ENCODE measurements at regions not wholly inside any gene's neighbourhood (a gene's known extent, or its start where the extent isn't known, plus 50 kb on each side); places are given as distances from the start of the nearest gene placed in this dataset.

- no peak for DNase-seq (ENCODE audit: low read depth, low spot score)
Measured at GRCh38 chr12:67909091-67909531, 80.1 kb upstream of the IFNG-AS1 start.

- no peak for DNase-seq (ENCODE audit: low read depth, low spot score)
Measured at GRCh38 chr12:67909681-67910080, 79.6 kb upstream of the IFNG-AS1 start.

GRCh38 chr12:67910360-67911274, 78.6 kb upstream of the IFNG-AS1 start:
- DNase-seq (ENCODE audit: low read depth, low spot score), result no peak

GRCh38 chr12:67911275-67911600, 78.0 kb upstream of the IFNG-AS1 start:
- DNase-seq (ENCODE audit: low read depth, low spot score), result no peak

GRCh38 chr12:67911789-67912188, 77.5 kb upstream of the IFNG-AS1 start:
- DNase-seq (ENCODE audit: low read depth, low spot score), result no peak

- DNase-seq (ENCODE audit: low read depth, low spot score), result no peak
Measured at GRCh38 chr12:67915335-67915851, 73.9 kb upstream of the IFNG-AS1 start.

- DNase-seq (ENCODE audit: low read depth, low spot score), result no peak
Measured at GRCh38 chr12:67916266-67916970, 72.8 kb upstream of the IFNG-AS1 start.

GRCh38 chr12:67917811-67918210, 71.4 kb upstream of the IFNG-AS1 start:
- DNase-seq (ENCODE audit: low read depth, low spot score), result no peak

GRCh38 chr12:67918441-67918840, 70.8 kb upstream of the IFNG-AS1 start:
- no peak for DNase-seq (ENCODE audit: low read depth, low spot score)

- DNase-seq (ENCODE audit: low read depth, low spot score), result no peak
Measured at GRCh38 chr12:67919406-67919805, 69.8 kb upstream of the IFNG-AS1 start.

GRCh38 chr12:67920413-67920812, 68.8 kb upstream of the IFNG-AS1 start:
- no peak for DNase-seq (ENCODE audit: low read depth, low spot score)

GRCh38 chr12:67921286-67921685, 68.0 kb upstream of the IFNG-AS1 start:
- no peak for DNase-seq (ENCODE audit: low read depth, low spot score)

- DNase-seq (ENCODE audit: low read depth, low spot score), result no peak
Measured at GRCh38 chr12:67922245-67922644, 67.0 kb upstream of the IFNG-AS1 start.

GRCh38 chr12:67925077-67925476, 64.2 kb upstream of the IFNG-AS1 start:
- DNase-seq (ENCODE audit: low read depth, low spot score), result no peak

- DNase-seq (ENCODE audit: low read depth, low spot score), result no peak
Measured at GRCh38 chr12:67925552-67925951, 63.7 kb upstream of the IFNG-AS1 start.

GRCh38 chr12:67926063-67926462, 63.2 kb upstream of the IFNG-AS1 start:
- DNase-seq (ENCODE audit: low read depth, low spot score), result no peak

GRCh38 chr12:67927324-67927723, 61.9 kb upstream of the IFNG-AS1 start:
- no peak for DNase-seq (ENCODE audit: low read depth, low spot score)

GRCh38 chr12:67927815-67928214, 61.4 kb upstream of the IFNG-AS1 start:
- no peak for DNase-seq (ENCODE audit: low read depth, low spot score)

GRCh38 chr12:67928621-67929383, 60.4 kb upstream of the IFNG-AS1 start:
- DNase-seq (ENCODE audit: low read depth, low spot score), result no peak

- DNase-seq (ENCODE audit: low read depth, low spot score), result no peak
Measured at GRCh38 chr12:67929384-67929772, 59.9 kb upstream of the IFNG-AS1 start.

GRCh38 chr12:67937822-67938221, 51.4 kb upstream of the IFNG-AS1 start:
- no peak for DNase-seq (ENCODE audit: low read depth, low spot score)

Measured in smooth muscle cell of the brain vasculature (primary cell).